22Rv1 (cell line): ENCODE measurements at regions not wholly inside any gene's neighbourhood (a gene's known extent, or its start where the extent isn't known, plus 50 kb on each side); places are given as distances from the start of the nearest gene placed in this dataset.
"Not testable (repeated sequence)": the region's sequence is repeated elsewhere in the genome, so short reads cannot be mapped to it uniquely, and the experiment has no call there.

Experiments used
- H3K27ac ChIP-seq: fragments of 450-650 bp; 2 replicates; pipeline ENCODE4 v1.5.1; 2017
- CTCF ChIP-seq: fragments of 450-650 bp; IDR thresholded peaks from 2 replicates; pipeline ENCODE4 v1.5.1; 2017; ENCODE audit warnings: mild to moderate bottlenecking
- ZFX ChIP-seq: fragments of 450-650 bp; IDR thresholded peaks from 2 replicates; pipeline ENCODE4 v1.6.1; 2017; ENCODE audit warnings: antibody characterized with exemption, borderline replicate concordance

DNA sequence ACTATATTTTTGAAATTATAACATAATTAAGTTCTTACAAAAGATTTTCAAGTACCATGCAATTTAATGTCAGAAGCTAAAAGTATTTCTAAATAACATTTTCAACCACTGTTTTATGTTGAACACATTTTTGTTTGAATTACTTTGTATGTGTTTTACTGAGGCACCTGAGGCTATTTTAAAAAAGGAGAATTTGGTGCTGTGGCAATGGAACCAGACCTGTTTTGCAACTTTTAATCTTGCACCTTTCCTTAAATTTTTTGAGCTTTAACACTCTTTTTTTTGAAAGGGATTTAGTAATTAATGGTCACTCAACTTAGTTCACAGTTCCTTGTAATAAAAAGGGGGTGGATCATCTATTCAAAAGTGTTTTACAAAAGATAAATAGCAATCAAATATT, 561.6 kb downstream of the ZBBX start:
- no peak overlapping the region for H3K27ac ChIP-seq
- TF ChIP-seq ZFX (no peak), CTCF (no peak)

DNA sequence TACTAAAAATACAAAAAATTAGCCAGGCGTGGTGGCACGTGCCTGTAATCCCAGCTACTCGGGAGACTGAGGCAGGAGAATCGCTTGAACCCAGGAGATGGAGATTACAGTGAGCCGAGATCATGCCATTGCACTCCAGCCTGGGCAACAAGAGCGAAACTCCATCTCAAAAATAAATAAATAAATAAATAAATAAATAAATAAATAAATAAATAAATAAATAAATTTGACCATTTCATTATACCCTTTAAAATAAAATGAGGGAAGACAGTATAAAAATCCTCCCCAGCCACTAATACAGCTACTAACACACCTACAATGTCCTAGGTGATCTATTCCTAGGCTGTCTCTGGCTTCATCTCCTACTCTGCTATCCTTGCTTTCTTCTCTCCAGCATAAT, 562.8 kb downstream of the ZBBX start:
- not testable (repeated sequence) for H3K27ac ChIP-seq

DNA sequence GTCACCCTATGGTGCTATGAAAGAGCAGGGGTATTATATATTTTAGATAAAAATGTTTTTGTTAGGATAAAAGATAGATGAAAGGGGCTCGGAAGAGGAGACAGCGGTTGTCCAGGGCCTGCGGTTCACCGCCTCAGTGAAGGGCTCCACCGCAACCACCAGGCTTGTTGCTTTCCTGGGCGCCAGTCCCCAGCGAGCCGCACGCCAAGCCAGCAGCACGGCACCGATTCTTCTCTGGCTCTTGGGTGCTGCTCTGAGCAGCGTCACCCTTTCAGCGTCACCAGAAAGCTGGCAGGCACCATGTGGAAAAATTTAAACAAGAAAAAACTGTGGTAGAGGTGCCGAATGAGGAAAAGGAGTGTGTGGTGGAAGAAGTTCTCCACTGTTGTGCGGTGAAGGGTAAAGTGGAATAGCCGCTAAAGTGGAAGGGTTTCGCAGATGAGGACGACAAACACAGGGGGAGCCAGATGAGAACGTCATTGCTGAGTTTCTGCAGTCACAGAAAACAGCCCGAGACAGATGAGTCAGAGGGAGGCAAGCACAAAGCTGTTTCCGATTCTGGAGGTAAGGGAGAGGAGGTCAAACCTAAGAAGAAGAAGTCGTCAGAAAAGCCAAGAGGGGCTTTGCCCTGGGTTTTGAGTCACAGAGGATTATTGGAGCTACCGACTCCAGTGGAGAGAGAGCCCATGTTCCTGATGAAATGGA, 569.2 kb downstream of the ZBBX start:
- no peak for TF ChIP-seq CTCF
- no peak for TF ChIP-seq ZFX
- H3K27ac ChIP-seq = no peak overlapping the region

DNA sequence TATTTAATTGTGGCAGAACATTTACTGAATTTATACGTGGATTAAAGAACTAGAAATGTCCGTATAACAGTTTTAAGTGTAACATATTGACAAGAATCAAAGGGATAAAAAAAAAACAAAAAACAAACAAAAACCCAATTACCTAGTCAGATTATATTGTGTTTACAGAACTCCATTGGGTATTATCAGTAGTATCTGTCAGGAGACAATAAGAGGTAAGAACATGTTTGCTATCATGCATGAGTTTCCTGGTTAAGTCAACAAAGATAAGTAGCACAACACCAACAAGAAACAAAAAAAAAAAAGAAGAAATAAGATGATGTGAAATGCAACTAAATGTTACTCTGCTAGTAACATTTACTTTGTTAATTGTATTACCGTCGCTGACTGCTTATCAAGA, 570.6 kb downstream of the ZBBX start:
- H3K27ac ChIP-seq = peak overlapping the region; percentile 39
- TF ChIP-seq CTCF = no peak

DNA sequence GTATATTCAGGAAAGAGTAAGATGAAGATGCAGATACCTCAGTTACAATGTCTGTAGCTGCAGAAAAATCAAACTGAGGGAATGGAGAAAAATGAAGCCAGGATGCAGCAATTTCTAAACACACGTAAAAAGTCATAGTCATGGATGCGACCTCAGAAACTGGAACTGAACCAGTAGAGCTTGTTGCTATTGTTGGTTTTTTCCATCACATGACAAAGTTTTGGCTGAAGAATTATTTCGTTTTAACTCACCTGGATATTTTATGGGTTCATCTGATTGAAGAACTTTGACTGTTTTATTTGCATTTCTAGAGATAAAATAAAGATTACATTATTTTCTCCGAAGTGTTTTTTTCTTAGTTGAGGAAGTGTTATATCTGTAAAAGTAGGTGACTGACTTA, 591.2 kb downstream of the ZBBX start:
- TF ChIP-seq ZFX (no peak), CTCF (no peak)
- H3K27ac ChIP-seq = no peak overlapping the region

DNA sequence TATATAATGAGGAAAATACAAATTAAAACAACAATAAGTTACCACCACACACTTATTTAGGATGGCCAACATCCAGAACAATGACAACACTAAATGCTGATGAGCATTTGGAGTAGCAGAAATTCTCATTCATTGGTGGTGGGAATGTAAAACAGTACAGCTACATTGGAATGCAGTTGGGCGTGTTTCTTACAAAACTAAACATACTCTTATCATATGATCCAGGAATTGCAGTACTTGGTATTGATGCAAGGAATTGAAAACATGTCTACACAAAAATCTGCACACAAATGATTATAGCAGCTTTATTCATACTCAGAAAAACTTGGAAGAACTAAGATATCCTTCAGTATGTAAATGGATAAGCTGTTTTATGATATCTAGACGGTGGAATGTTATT, 594.2 kb downstream of the ZBBX start:
- no peak for TF ChIP-seq ZFX
- no peak for TF ChIP-seq CTCF
- no peak overlapping the region for H3K27ac ChIP-seq

GRCh38 chr3:166783206-166783605, 596.9 kb downstream of the ZBBX start:
- no peak for TF ChIP-seq CTCF
- no peak for TF ChIP-seq ZFX
- H3K27ac ChIP-seq = no peak overlapping the region

DNA sequence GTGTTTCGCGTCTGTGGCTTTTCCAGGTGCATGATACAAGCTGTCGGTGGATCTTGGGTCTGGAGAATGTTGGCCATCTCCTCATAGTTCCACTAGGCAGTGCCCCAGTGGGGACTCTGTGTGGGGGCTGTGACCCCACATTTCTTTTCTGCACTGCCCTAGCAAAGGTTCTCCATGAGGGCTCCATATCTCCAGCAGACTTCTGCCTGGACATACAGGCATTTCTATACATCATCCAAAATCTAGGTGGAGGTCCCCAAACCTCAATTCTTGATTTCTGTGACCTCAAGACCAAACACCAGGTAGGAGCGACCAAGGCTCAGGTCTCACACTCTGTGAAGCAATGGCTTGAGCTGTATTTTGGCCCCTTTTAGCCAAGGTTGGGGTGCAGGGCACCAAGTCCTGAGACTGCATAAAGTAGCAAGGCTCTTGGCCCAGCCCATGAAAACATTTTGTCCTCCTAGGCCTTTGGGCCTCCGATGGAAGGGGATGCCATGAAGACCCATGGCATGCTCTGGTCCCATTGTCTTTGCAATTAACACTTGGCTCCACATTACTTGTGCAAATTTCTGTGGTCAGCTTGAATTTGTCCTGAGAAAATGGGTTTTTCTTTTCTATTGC, 615.3 kb downstream of the ZBBX start:
- no peak overlapping the region for H3K27ac ChIP-seq
- TF ChIP-seq ZFX = no peak
- TF ChIP-seq CTCF = no peak
